Adrenal gland (tissue), 9 donors: ENCODE measurements at regions not wholly inside any gene's neighbourhood (a gene's known extent, or its start where the extent isn't known, plus 50 kb on each side); places are given as distances from the start of the nearest gene placed in this dataset.

Experiments
- DNase-seq, 7 donors: peaks; one replicate each; pipeline ENCODE4 v3.0.0-alpha.2; 2019 to 2020
- H3K27ac ChIP-seq, 5 donors: fragments of 200-600 bp; sonication (generic) in 4 of 5; 1 replicate in 3 of 5; 2 replicates in 2 of 5; pipeline versions ENCODE4 v1.5.1 to v1.8.0; 2016 to 2020; ENCODE audit warnings: mild to moderate bottlenecking in 1 of 5
- H3K27me3 ChIP-seq: fragments of 200-600 bp; 2 replicates; pipeline ENCODE4 v1.8.0; 2021
- H3K36me3 ChIP-seq, 2 donors: fragments of 200-600 bp; replicated peaks in 1 of 2; 1 replicate in 1 of 2; 2 replicates in 1 of 2; pipeline versions ENCODE4 v1.5.1 to v1.8.0; 2018 to 2022
- H3K4me1 ChIP-seq, 2 donors: fragments of 200-600 bp; replicated peaks in 1 of 2; 1 replicate in 1 of 2; 2 replicates in 1 of 2; pipeline versions ENCODE4 v1.5.1 to v1.8.0; 2018 to 2021
- H3K4me3 ChIP-seq, 4 donors: fragments of 200-600 bp; sonication (generic) in 3 of 4; one replicate each; pipeline ENCODE4 v1.5.1; 2016 to 2018
- H3K9me3 ChIP-seq, 3 donors: fragments of 200-600 bp; sonication (generic) in 1 of 3; replicated peaks in 1 of 3; 1 replicate in 2 of 3; 2 replicates in 1 of 3; pipeline versions ENCODE4 v1.5.1 to v1.8.0; 2016 to 2021
- CTCF ChIP-seq, 6 experiments: fragments of 450-650 bp in 4 of 6; fragments of 200-600 bp in 2 of 6; sonication (generic) in 1 of 6; IDR thresholded peaks; 1 replicate in 5 of 6; 2 replicates in 1 of 6; pipeline versions ENCODE4 v1.5.1 to v1.8.0; 2016 to 2021; ENCODE audit warnings: antibody characterized with exemption in 6 of 6, mild to moderate bottlenecking in 2 of 6, moderate library complexity in 1 of 6
- POLR2A ChIP-seq, 2 donors: fragments of 450-650 bp; IDR thresholded peaks; one replicate each; pipeline ENCODE4 v1.6.1; 2017; ENCODE audit warnings: antibody characterized with exemption in 2 of 2, mild to moderate bottlenecking in 2 of 2, moderate library complexity in 1 of 2
- WGBS, 4 donors: extraction: QIAGEN DNeasy Blood & Tissue Kit in 2 of 4; methylation state at CpG; one replicate each; pipeline versions ENCODE4 v1.1.5 to v1.1.7; 2013 to 2017; 5-methylcytosine and 5-hydroxymethylcytosine counted together
- intact Hi-C, 2 donors: fragments of 100-400 bp; cut with DNase I; formaldehyde crosslinking; loops; one replicate each; pipeline versions ENCODE4 v1.14.1 to v1.15.0; 2022 to 2023
- donor health status: healthy with polysubstance abuse.
- donor health status: Bipolar disorder and iron deficiency.
- donor health status: DM: yes; HTN: yes; CAD: no.
- donor health status: DM: no; HTN: no; CAD: no.
- donor health status: DM: no; HTN: no; CAD: no.

DNA sequence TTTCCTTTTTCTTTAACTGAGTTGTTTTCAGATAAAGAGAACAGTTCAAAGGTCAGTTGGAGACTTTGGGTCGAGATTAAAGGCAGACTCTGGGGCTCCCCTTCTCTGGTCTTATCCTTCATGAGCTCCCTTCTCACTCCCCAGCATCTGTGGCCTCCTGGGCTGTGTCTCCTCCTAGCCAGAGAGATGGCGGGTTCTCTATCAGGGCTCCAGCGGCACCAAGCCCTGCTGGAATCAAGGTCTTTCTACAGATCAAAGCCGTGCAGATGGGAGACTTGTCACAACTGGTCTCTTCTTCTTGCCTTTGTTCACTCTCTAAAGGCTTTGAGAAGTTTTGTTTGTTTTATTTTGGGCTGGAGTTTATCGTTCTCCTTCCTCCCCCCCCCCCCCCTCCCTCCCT, 373.7 kb upstream of the C1orf174 start:
- H3K9me3 ChIP-seq, result peaks cover 0 to 3% (median 0%) of the 10 kb centered on the region in 3 donors
- no peak for TF ChIP-seq POLR2A (IDR thresholded peaks at IDR 0.05)
- TF ChIP-seq CTCF (IDR thresholded peaks at IDR 0.05), result no peak
- intact Hi-C loops, result no loop called here
- H3K36me3 ChIP-seq, result no peaks in the 10 kb centered on the region
- peaks cover 4% of the 10 kb centered on the region for H3K27me3 ChIP-seq
- H3K4me1 ChIP-seq, result no peaks in the 10 kb centered on the region
- 31 to 44% (median 36%) methylated on average over 5 of the region's 5 CpGs for WGBS, 4 donors
- H3K27ac ChIP-seq, result no peak overlapping the region
- H3K4me3 ChIP-seq, result no peak overlapping the region
- no peak for DNase-seq

DNA sequence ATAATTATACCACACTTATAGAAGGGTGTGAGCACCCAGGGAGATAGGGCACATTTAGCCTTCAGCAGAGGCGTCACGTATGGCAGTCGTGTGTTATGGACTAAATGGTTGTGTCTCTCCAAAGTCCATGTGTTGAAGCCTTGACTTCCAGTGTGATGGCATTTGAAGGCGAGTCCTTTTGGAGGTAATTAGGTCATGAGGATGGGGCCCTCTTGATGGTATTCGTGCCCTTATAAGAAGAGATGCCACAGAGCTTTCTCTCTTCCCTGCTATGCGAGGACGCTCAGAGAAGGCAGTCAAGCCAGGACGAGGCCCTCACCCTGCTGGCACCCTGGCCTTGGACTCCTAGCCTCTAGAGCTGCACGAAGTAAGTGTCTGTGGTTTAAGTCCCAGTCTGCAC, 375.0 kb upstream of the C1orf174 start:
- no peak for TF ChIP-seq CTCF (IDR thresholded peaks at IDR 0.05)
- TF ChIP-seq POLR2A (IDR thresholded peaks at IDR 0.05), result no peak
- no peaks in the 10 kb centered on the region for H3K4me1 ChIP-seq
- H3K36me3 ChIP-seq, result no peaks in the 10 kb centered on the region
- 75 to 90% (median 85%) methylated on average over 4 to 9 of the region's 9 CpGs for WGBS, 4 donors
- peaks cover 0 to 3% (median 0%) of the 10 kb centered on the region in 3 donors for H3K9me3 ChIP-seq
- intact Hi-C loops, result no loop called here
- no peak overlapping the region for H3K4me3 ChIP-seq
- H3K27me3 ChIP-seq, result peaks cover 4% of the 10 kb centered on the region
- DNase-seq, result no peak
- no peak overlapping the region for H3K27ac ChIP-seq

GRCh38 chr1:4276238-4276637, 376.2 kb upstream of the C1orf174 start:
- TF ChIP-seq POLR2A (IDR thresholded peaks at IDR 0.05) (no peak), CTCF (IDR thresholded peaks at IDR 0.05) (no peak)
- H3K4me1 ChIP-seq, result no peaks in the 10 kb centered on the region
- H3K27me3 ChIP-seq, result peaks cover 4% of the 10 kb centered on the region
- H3K9me3 ChIP-seq, result peaks cover 0 to 3% (median 0%) of the 10 kb centered on the region in 3 donors
- intact Hi-C loops, result no loop called here
- 25 to 45% (median 33%) methylated on average over 5 of the region's 5 CpGs for WGBS, 4 donors
- no peak overlapping the region for H3K27ac ChIP-seq
- no peaks in the 10 kb centered on the region for H3K36me3 ChIP-seq
- no peak for DNase-seq
- no peak overlapping the region for H3K4me3 ChIP-seq

- no peak for DNase-seq
- TF ChIP-seq POLR2A (IDR thresholded peaks at IDR 0.05) (no peak), CTCF (IDR thresholded peaks at IDR 0.05) (no peak)
- Histone ChIP-seq H3K27me3 (peaks cover 4% of the 10 kb centered on the region), H3K9me3 (peaks cover 0 to 3% (median 0%) of the 10 kb centered on the region in 3 donors), H3K4me1 (no peaks in the 10 kb centered on the region), H3K27ac (no peak overlapping the region), H3K4me3 (no peak overlapping the region), H3K36me3 (no peaks in the 10 kb centered on the region)
- intact Hi-C loops, result no loop called here
- 56 to 77% (median 67%) methylated on average over 2 of the region's 2 CpGs for WGBS, 4 donors
These were observed 376.8 kb upstream of the AJAP1 start for GRCh38 chr1:4277598-4277997.
